ENCODE measurements at regions not wholly inside any gene's neighbourhood (a gene's known extent, or its start where the extent isn't known, plus 50 kb on each side); places are given as distances from the start of the nearest gene placed in this dataset.

DNA sequence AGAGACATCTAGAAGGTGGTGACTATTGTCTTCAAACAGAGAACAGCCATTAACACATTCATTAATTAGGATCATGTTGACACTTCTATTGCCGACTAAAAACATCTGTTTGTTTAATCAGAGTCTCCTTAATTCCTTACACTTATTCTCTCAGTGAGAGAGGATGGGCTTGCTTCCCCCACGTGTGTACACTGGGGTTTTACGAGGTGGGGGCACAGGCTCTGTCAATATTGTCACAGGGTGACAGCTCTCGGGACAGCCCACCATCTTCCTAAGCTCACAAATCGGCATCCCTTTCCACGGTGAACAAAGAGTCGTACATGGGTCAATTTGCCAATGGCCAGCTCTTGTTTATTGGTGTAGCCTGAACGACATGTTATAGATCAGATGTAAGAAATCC lies 413.2 kb downstream of the MIAT start:
- Histone ChIP-seq H3K23ac (ENCODE audit: insufficient read length, low read depth, low read length) (no peak overlapping the region), H2AFZ (ENCODE audit: low read length) (no peak overlapping the region), H2BK15ac (ENCODE audit: low read depth, low read length) (no peak overlapping the region), H2BK12ac (ENCODE audit: insufficient read length, low read depth, low read length) (no peak overlapping the region), H2BK5ac (ENCODE audit: insufficient read length, low read length) (no peak overlapping the region), H2AK5ac (ENCODE audit: insufficient read length, low read length) (no peak overlapping the region), H3K4ac (ENCODE audit: low read depth, low read length) (no peak overlapping the region), H4K5ac (ENCODE audit: insufficient read length, low read depth, low read length) (no peak overlapping the region), H3K56ac (ENCODE audit: insufficient read length, low read depth, low read length) (no peak overlapping the region), H3K4me2 (ENCODE audit: insufficient read depth, insufficient read length, low read length) (no peak overlapping the region), H3K79me2 (ENCODE audit: insufficient read depth, low read length) (no peaks in the 10 kb centered on the region), H3K23me2 (ENCODE audit: insufficient read length, low read depth, low read length, poor library complexity, severe bottlenecking) (no peaks in the 10 kb centered on the region), H3K14ac (ENCODE audit: insufficient read depth, low read length) (no peak overlapping the region), H2BK20ac (ENCODE audit: low read depth, low read length, poor library complexity, severe bottlenecking) (no peak overlapping the region), H4K91ac (ENCODE audit: insufficient read length, low read depth, low read length) (no peak overlapping the region), H3K79me1 (ENCODE audit: insufficient read depth, low read depth, low read length, poor library complexity, severe bottlenecking) (no peaks in the 10 kb centered on the region), H3K9ac (ENCODE audit: extremely low read depth, insufficient read length, low read length) (no peak overlapping the region), H2BK120ac (ENCODE audit: low read depth, low read length, poor library complexity, severe bottlenecking) (no peak overlapping the region), H3K27ac (ENCODE audit: insufficient read length, low read depth, low read length) (no peak overlapping the region), H3K27me3 (ENCODE audit: insufficient read depth, low read length) (no peaks in the 10 kb centered on the region), H3T11ph (ENCODE audit: low read length) (no peak overlapping the region), H4K20me1 (ENCODE audit: control insufficient read depth, insufficient read depth, insufficient read length) (no peaks in the 10 kb centered on the region), H4K8ac (replicated peaks; ENCODE audit: insufficient read length, low read depth, low read length) (no peak overlapping the region), H3K18ac (ENCODE audit: insufficient read length, low read depth, low read length) (no peak overlapping the region), H3K9me3 (ENCODE audit: control insufficient read depth, low read depth, low read length) (no peaks in the 10 kb centered on the region), H3K4me1 (ENCODE audit: insufficient read depth, low read length) (no peaks in the 10 kb centered on the region)
- Mint-ChIP-seq H3K36me3 (ENCODE audit: insufficient read depth in 1 of 3, low read depth in 3 of 3) (no peaks in the 10 kb centered on the region), H3K9me3 (no peaks in the 10 kb centered on the region), H3K27me3 (ENCODE audit: low read depth) (peaks cover 46% of the 10 kb centered on the region), H3K27ac (no peak overlapping the region; a peak in 1 of 7 replicates), H3K4me3 (no peak overlapping the region), H3K4me1 (peaks cover 2 to 5% of the 10 kb centered on the region in 2 experiments)
- WGBS (ENCODE audit: extremely low coverage, insufficient read length, low lambda C conversion rate), result no CpG with 5 or more reads among the region's 8 CpGs
- DNase-seq, result no peak
- TF ChIP-seq, protein P1, sequence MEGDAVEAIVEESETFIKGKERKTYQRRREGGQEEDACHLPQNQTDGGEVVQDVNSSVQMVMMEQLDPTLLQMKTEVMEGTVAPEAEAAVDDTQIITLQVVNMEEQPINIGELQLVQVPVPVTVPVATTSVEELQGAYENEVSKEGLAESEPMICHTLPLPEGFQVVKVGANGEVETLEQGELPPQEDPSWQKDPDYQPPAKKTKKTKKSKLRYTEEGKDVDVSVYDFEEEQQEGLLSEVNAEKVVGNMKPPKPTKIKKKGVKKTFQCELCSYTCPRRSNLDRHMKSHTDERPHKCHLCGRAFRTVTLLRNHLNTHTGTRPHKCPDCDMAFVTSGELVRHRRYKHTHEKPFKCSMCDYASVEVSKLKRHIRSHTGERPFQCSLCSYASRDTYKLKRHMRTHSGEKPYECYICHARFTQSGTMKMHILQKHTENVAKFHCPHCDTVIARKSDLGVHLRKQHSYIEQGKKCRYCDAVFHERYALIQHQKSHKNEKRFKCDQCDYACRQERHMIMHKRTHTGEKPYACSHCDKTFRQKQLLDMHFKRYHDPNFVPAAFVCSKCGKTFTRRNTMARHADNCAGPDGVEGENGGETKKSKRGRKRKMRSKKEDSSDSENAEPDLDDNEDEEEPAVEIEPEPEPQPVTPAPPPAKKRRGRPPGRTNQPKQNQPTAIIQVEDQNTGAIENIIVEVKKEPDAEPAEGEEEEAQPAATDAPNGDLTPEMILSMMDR (conservative IDR thresholded peaks at IDR 0.05), result no peak
